SHP77 treated with DMSO at 0.1 percent for 48 hours (cell line): ENCODE measurements at regions not wholly inside any gene's neighbourhood (a gene's known extent, or its start where the extent isn't known, plus 50 kb on each side); places are given as distances from the start of the nearest gene placed in this dataset.

Source experiments
- DNase-seq: peaks from one replicate; lab custom pipeline; 2025; lab: John Stamatoyannopoulos, UW

DNA sequence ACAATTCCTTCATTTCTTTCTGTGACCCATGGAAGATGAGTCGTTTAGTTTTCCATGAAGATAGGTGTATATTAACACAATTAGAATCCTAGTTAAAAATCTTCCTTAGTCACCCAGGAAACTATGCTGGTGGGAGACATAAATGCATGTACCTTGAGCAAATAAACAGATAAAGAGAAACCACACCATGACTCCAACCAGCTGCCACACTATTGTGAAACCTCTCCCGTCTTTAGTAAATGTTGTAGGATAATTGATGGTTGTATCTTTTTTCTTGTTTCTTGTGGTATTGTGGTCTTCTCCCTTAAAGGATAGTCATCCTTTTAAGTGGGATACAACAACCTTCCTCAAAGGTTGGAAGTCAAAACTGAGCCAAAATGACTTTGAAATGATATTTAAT lies 103.8 kb upstream of the LEF1 start:
- DNase-seq = no peak

DNA sequence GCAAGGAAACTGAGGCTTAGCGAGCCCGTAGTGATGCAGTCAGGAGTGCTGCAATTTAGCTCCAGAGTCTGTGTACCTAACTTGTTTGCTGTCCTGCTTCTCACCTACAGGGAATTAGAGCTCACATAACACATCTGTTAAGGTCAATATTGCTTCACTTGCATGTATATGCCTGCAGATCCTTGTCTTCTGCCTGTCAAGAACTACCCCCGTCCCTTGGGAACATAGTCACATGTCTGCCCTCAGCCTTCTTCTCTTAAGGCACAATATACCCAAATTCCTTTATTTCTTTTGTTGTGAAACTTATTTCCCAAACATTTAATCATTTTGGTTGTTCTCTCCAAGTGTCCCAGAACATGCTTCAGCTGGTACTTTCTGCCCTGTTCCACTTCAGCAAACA lies 103.3 kb upstream of the LEF1 start:
- DNase-seq = no peak

DNA sequence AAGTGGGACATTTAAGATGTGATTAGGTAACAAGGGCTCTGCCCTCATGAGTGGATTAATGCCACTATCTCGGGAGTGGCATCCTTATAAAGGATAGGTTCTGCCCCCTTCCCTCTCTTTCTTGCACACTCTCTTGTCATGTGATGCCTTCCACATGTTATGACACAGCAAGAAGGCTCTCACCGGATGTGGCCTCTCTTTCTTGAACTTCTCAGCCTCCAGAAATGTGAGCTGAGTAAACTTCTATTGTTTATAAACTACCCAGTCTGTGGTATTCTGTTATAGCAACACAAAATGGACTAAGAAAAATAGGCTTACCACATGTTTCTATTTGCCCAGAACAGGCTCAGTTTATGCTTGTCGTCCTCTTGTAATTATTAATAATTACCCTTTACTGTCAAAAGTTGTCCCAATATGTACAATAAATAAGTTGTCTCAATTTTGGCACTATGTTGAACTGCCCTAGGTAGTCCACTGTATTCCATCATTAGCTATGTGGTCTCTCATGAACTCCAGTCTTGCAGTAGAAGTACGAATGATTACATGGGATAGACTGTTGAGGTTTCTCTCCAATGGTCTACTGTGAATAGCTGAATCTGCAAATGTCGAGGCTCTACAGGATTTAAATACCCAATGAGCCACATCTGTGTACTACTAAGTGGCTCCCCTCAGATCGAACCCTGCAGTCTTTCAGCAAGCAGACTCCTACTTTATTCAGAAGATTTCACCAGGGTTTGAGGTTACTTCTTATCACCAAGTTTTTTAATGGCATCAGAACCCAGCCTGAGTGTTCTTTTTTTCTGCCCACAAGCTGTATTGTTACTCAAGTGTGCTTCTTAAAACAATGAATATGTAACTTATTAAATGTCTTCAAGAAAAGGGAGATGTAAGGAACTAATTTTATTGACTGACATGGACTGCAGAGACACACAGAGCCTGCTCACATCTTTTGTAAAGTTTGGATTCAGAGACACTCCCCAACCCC lies 102.0 kb upstream of the LEF1 start:
- DNase-seq = no peak

DNA sequence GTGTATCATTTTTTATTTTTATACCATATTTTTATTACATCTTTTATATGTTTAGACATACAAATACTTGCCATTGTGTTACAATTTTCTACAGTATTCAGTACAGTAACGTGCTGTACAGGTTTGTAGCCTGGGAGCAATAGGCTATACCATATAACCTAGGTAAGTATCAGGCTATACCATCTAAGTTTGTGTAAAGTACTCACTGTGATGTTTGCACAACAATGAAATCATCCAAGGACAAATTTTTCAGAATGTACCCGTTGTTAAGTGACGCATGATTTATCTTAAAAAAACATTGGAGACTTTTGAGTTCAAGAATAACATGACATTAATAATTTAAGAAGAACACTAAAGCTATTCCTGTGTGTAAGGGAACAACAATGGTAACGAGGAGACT lies 96.0 kb upstream of the LEF1 start:
- no peak for DNase-seq

DNA sequence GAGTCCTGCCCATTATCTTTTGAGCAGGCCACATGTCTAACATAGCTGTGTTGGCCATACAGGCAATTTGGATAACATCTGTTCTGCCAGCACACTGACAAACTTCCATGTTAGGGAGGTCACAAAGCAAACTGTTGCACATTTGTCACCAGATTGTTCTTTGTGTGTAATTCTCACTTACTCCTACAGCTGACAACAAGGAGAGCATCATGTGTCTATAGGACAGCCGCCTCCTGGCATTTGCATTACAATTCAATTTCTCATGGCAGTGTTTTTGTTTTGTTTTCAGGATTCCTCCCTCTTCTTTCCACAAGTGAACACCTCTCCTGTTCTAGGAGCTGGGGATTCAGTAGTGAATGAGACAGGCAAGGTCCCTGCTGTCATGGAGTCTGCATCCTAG lies 94.3 kb upstream of the LEF1 start:
- DNase-seq = no peak

DNA sequence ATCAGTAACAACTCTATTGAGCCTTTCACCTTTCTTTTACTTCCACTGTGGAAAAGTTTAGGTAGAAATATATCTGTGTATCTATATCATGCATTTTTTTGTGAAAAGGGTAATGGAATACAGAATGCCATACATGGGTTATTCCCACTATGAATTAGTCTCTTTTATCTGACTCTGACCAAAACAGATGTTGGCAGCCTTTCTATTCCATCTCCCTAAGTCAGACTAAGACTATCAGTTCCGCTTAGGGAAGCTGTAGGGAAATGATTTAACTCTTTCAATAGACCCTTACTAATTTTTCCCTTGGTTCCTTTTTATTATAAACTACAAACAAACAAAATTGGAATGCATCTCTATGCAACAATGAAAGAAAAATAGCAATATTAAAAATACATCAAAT lies 92.3 kb upstream of the LEF1 start:
- DNase-seq = no peak

DNA sequence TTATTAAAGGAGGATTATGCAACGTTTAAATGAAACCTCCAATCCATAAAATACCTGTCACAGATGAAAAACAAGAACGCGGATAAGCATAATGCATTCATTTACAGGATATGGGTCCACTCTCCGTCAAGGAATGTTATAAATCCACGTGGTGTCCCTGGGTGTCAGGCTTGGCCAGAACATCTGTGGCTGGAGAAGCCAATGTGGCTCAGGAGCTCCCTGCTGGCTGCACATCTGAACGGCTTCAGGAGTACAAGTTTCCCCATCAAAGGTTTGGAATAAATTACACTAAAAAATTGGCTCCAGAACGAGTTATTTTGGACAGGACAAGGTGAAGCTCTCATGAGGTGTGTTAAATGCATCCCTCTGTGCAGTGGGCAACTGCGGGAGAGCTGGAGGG lies 87.8 kb upstream of the LEF1 start:
- no peak for DNase-seq

DNA sequence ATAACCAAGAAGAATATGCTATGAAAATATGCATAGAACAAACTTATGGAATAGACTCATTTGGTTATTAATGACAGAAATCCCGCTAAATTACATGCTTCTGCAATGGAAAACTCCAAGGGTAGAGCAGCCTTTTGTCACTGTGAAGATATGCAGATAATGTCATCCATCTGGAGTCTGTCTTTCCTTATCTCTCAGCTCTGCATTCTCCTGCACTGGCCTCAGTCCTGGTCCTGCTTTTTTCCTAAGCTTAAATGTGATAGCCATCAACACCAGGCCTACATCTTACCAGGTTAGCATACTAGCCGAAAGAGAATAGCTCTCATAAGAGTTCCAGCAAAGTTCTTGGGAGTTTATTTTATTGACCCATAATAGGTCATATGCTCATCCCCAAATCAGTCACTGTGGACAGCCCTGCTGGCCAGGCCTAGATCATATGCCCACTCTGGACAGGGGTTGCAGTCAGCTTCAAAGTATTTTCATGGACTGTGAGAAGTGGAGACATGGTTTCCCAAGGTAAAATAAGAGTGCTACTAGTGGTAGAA lies 86.5 kb upstream of the LEF1 start:
- no peak for DNase-seq

DNA sequence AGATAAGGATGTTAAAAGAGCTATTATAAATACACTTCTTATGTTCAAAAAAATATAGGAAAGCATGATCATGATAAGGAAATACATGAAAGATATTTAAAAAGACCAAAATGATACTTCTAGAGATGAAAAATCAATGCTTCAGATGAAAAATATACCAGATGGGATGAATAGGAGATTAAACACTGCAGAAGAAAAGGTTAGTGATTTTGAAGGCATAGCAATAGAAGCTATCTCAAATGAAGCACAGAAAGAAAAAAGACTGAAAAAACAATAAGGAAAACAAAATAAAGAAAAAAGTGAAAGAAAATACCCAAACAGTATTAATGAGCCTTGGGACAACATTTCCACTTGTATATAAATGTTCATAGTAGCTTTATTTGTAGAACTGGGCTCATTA lies 80.7 kb upstream of the LEF1 start:
- no peak for DNase-seq

DNA sequence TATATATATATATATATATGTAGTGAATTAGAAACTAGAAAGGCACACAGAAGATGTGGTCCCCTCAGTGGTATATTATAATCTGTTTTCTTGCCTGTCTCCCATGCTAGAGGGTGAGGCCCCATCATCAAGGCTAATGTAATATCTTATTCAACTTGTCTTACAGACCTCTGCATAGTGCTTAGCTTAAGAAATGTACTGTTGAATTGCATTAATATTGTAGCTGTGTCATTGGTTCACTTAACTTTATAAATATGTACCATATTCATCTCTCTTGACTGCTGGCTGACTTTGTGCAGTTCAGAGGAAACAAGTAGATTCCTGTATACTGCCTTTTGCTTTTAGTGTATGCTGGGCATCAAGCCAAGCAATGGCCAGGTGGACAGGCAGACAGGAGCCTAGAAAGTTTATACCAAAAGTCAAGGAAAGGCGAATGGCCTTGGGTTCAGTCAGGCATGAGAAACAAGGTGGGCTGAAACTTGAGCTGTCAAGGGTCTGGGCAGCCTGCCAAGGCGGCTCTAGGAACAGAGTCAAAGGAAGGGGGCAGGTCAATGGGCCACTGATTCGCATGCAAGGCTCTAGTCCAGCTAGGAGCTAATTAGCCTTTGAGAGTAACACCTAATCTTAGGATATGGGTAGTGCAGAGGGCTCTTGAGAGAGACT lies 78.8 kb upstream of the LEF1 start:
- DNase-seq = peak; percentile 67

DNA sequence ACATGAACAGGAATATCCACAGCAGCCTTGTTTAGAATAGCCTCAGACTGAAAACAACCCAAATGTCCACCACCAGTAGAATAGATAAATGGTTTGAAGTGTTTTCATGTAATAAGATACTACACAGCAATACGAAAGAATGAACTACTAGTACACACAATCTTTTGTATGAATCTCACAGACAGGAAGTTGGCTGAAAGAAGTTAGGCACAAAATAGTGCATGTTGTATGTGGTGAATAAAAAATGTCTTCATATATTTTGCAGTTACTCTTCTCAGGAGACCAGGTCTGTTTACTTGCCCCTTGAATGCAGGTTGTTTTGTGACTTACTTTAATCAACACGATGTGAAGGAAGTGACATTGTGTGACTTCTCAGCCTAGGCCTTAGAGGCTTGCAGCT lies 75.9 kb upstream of the LEF1 start:
- DNase-seq = no peak

DNA sequence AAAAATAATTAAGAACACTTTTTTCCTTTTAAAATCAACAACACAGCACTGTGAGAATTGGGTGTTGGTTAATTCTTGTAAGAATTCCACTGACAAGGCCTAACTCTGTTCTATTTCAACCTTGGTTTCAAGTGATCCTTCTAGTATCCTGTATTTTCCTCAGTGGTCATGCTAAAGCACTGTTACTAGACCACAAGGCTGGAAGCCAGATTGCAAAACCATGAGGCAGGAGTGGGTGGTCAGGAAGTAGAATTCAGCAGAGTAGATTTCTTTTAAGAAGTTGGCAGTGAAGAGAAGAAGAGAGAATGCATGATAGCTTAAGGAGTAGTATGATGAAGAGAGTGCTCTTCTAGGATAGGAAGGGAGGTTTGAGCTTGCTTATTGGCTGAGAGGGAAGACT lies 71.6 kb upstream of the LEF1 start:
- DNase-seq = no peak

DNA sequence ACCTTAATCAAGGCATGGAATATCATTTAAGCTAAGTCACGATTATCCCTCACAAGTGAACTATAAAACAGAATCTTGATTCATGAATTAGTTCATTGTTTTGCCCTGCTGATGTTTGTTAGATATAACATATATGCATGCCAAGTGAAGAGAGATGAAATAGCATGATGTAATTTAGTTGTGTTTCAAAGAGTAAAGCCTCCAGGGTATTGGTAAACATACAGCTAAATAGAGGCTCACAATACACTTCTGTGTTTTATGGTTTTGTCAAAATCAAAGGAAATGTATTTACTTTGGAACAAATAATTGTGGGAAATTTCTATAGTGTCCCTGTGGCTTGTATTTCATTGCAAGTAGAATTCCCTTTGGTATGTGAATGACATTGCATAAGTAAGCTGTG lies 69.0 kb upstream of the LEF1 start:
- no peak for DNase-seq

DNA sequence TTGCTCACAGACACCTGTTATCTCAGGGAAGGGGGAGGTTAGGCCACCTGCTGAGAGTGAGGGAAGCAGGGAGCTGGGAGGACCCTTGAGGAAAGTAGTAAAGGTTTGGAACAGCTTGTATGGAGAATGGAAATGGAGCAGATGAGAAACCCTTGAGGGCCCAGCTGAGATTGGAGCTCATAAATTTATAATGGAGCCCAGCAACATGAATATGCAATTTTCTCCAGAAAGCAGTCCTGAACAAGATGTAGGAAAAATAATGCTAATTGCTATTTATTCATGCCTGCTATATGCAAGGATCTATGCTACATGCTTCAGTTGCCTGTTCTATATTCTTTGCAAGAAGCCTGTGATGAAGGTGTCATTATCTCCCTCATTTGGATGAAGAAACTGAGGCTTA lies 67.5 kb upstream of the LEF1 start:
- DNase-seq = no peak

DNA sequence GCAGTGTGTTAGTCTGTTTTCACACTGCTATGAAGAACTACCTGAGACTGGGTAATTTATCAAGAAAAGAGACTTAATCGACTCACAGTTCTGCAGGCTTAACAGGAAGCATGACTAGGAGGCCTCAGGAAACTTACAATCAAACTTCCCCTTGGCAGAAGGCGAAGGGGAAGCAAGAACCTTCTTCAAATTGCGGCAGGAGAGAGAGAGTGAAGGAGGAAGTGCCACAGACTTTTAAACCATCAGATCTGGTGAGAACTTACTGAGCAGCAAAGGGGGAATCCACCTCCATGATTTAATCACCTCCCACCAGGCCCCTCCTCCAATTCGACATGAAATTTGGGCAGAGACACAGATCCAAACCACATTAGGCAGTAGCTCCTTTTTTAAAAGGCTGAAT lies 59.2 kb upstream of the LEF1 start:
- DNase-seq = no peak

DNA sequence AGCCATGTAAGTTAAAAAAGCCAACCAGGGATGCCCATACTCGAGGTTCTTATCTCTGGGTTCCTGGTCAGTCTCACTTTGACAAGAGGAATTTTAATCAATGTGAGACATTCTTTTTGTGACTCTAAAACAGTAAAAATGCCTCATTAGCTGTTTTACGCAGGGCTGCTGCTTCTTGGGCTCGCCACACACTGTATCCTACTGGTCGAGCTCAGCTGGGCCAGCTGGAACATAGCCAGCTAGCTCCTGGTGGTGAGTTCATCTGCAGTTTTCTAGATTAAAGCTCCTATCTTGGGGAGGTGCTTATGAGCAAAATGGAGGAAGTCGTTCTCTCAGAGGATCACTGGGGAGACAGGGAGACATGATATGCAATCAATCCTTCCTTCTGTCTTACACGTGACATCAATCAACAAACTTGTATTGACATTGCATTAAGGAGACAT lies 55.9 kb upstream of the LEF1 start:
- DNase-seq = no peak

DNA sequence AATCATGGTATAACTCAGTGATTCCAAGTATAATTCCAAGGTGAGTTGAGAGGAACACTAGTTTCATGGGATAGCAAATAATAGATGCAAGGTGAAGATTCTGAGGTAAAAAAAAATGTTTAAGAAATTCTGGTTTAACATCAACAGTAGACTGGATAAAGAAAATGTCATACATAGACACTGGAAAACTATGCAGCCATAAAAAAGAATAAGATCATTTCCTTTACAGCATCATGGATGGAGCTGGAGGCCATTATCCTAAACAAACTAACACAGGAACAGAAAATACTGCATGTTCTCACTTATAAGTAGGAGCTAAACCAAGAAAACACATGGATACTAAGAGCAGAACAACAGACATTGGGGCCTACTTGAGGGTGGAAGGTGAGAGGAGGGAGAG lies 54.6 kb upstream of the LEF1 start:
- no peak for DNase-seq

DNA sequence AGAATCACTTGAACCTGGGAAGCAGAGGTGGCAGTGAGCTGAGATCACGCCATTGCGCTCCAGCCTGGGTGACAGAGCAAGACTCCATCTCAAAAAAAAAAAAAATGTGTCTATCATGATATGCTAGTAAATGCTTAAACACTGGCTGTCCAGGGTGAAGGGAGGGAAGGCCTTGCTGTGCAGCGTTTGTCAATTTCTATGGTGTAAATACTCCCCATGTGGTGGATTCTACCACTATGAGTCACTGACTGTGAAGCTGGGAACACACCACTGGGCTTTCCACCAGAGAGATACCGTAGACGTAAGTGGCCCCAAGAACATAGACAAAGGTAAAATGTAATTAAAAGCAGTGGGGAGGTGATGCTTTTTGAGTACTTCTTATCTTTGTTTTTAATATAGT lies 51.3 kb upstream of the LEF1 start:
- DNase-seq = no peak
